ENCODE measurements at regions not wholly inside any gene's neighbourhood (a gene's known extent, or its start where the extent isn't known, plus 50 kb on each side); places are given as distances from the start of the nearest gene placed in this dataset.
"Not testable (repeated sequence)": the region's sequence is repeated elsewhere in the genome, so short reads cannot be mapped to it uniquely, and the experiment has no call there.

- Histone ChIP-seq H3K27ac (no peak overlapping the region), H3K4me1 (replicated peaks in 1 of 2) (no peaks in the 10 kb centered on the region), H3K27me3 (no peaks in the 10 kb centered on the region), H3K4me3 (no peak overlapping the region), H3K36me3 (replicated peaks in 1 of 2) (no peaks in the 10 kb centered on the region), H3K9me3 (replicated peaks in 1 of 3) (no peaks in the 10 kb centered on the region)
- no peak for TF ChIP-seq CTCF (IDR thresholded peaks at IDR 0.05)
- intact Hi-C loops (cut with DNase I), result no loop called here
- WGBS, 4 donors, result 48 to 50% (median 48%) methylated on average over 4 of the region's 4 CpGs
- no peak for DNase-seq
These were observed 156.4 kb upstream of the MINDY3 start for GRCh38 chr10:16016688-16017087.

- Histone ChIP-seq H3K27ac (no peak overlapping the region), H3K4me3 (no peak overlapping the region), H3K4me1 (replicated peaks in 1 of 2) (no peaks in the 10 kb centered on the region), H3K36me3 (replicated peaks in 1 of 2) (no peaks in the 10 kb centered on the region), H3K27me3 (no peaks in the 10 kb centered on the region), H3K9me3 (replicated peaks in 1 of 3) (no peaks in the 10 kb centered on the region)
- WGBS, 4 donors, result 0 to 87% (median 48%) methylated on average over 1 of the region's 1 CpG
- TF ChIP-seq POLR2A (IDR thresholded peaks at IDR 0.05) (no peak), CTCF (IDR thresholded peaks at IDR 0.05) (no peak)
- DNase-seq, result no peak
- intact Hi-C loops (cut with DNase I), result no loop called here
These were observed 160.5 kb upstream of the MINDY3 start for GRCh38 chr10:16020836-16021235.

GRCh38 chr10:16026832-16027231, 166.5 kb upstream of the MINDY3 start:
- H3K27me3 ChIP-seq; H3K4me3 ChIP-seq; DNase-seq; H3K27ac ChIP-seq; intact Hi-C loops (cut with DNase I); H3K9me3 ChIP-seq (replicated peaks in 1 of 3); H3K36me3 ChIP-seq (replicated peaks in 1 of 2); H3K4me1 ChIP-seq (replicated peaks in 1 of 2): not testable (repeated sequence)
- WGBS, 4 donors, result 81 to 92% (median 84%) methylated on average over 14 of the region's 14 CpGs

- H3K27ac ChIP-seq, result no peak overlapping the region
- no peaks in the 10 kb centered on the region for H3K4me1 ChIP-seq (replicated peaks in 1 of 2)
- H3K36me3 ChIP-seq (replicated peaks in 1 of 2), result no peaks in the 10 kb centered on the region
- no peaks in the 10 kb centered on the region for H3K9me3 ChIP-seq (replicated peaks in 1 of 3)
- no peak for DNase-seq
- 27 to 44% (median 39%) methylated on average over 1 of the region's 1 CpG for WGBS, 4 donors
- TF ChIP-seq POLR2A (IDR thresholded peaks at IDR 0.05) (no peak), CTCF (IDR thresholded peaks at IDR 0.05) (no peak)
- no peaks in the 10 kb centered on the region for H3K27me3 ChIP-seq
- no peak overlapping the region for H3K4me3 ChIP-seq
- intact Hi-C loops (cut with DNase I), result no loop called here
These were observed 170.3 kb upstream of the MINDY3 start for GRCh38 chr10:16030562-16030961.

GRCh38 chr10:16049050-16049449, 188.7 kb upstream of the MINDY3 start:
- H3K27ac ChIP-seq, result no peak overlapping the region
- intact Hi-C loops (cut with DNase I), result no loop called here
- no peaks in the 10 kb centered on the region for H3K9me3 ChIP-seq (replicated peaks in 1 of 3)
- no peak for DNase-seq
- no peaks in the 10 kb centered on the region for H3K4me1 ChIP-seq (replicated peaks in 1 of 2)
- H3K27me3 ChIP-seq, result no peaks in the 10 kb centered on the region
- no peaks in the 10 kb centered on the region for H3K36me3 ChIP-seq (replicated peaks in 1 of 2)
- TF ChIP-seq CTCF (IDR thresholded peaks at IDR 0.05) (no peak), POLR2A (IDR thresholded peaks at IDR 0.05) (no peak)
- 78 to 89% (median 81%) methylated on average over 4 of the region's 4 CpGs for WGBS, 4 donors
- H3K4me3 ChIP-seq, result no peak overlapping the region
